Stimulated activated CD4-positive, alpha-beta T cell treated with anti-CD3 and anti-CD28 coated beads, Interleukin-4, amount 100 ng/mL, for 4 hours (primary cell): ENCODE measurements at regions not wholly inside any gene's neighbourhood (a gene's known extent, or its start where the extent isn't known, plus 50 kb on each side); places are given as distances from the start of the nearest gene placed in this dataset.

Experiments
- DNase-seq, 2 experiments: peaks; one replicate each; pipeline ENCODE4 v3.0.0-alpha.2; 2020

GRCh38 chr4:128475597-128475996, 188.0 kb upstream of the PGRMC2 start:
- DNase-seq: no peak

- DNase-seq: no peak
These were observed 184.0 kb upstream of the PGRMC2 start for GRCh38 chr4:128471576-128471975.

GRCh38 chr4:128470492-128471053, 183.0 kb upstream of the PGRMC2 start:
- no peak for DNase-seq

- no peak for DNase-seq
These were observed 180.7 kb upstream of the PGRMC2 start for GRCh38 chr4:128468123-128468989.

- DNase-seq: no peak
These were observed 177.9 kb upstream of the PGRMC2 start for GRCh38 chr4:128465523-128465922.

GRCh38 chr4:128463006-128463405, 175.4 kb upstream of the PGRMC2 start:
- DNase-seq: no peak

- DNase-seq: no peak
These were observed 174.6 kb upstream of the PGRMC2 start for GRCh38 chr4:128462103-128462783.

- DNase-seq: no peak
These were observed 173.9 kb upstream of the PGRMC2 start for GRCh38 chr4:128461291-128462102.

- no peak for DNase-seq
These were observed 171.9 kb upstream of the PGRMC2 start for GRCh38 chr4:128459547-128459946.

GRCh38 chr4:128458816-128459215, 171.2 kb upstream of the PGRMC2 start:
- DNase-seq: no peak

GRCh38 chr4:128457726-128458125, 170.1 kb upstream of the PGRMC2 start:
- no peak for DNase-seq

GRCh38 chr4:128456171-128456570, 168.6 kb upstream of the PGRMC2 start:
- no peak for DNase-seq

- DNase-seq: no peak
These were observed 167.9 kb upstream of the PGRMC2 start for GRCh38 chr4:128455480-128455879.

GRCh38 chr4:128454881-128455280, 167.3 kb upstream of the PGRMC2 start:
- DNase-seq: no peak

GRCh38 chr4:128454281-128454871, 166.8 kb upstream of the PGRMC2 start:
- peak; percentile 56 to 70 for DNase-seq

- no peak for DNase-seq
These were observed 164.8 kb upstream of the PGRMC2 start for GRCh38 chr4:128452415-128452814.

- no peak for DNase-seq
These were observed 163.8 kb upstream of the PGRMC2 start for GRCh38 chr4:128451270-128451905.

- no peak for DNase-seq
These were observed 162.9 kb upstream of the PGRMC2 start for GRCh38 chr4:128450326-128451120.

- DNase-seq: no peak
These were observed 161.6 kb upstream of the PGRMC2 start for GRCh38 chr4:128449251-128449650.

GRCh38 chr4:128444544-128445302, 157.1 kb upstream of the PGRMC2 start:
- no peak for DNase-seq
